HG03457 (cell line): ENCODE measurements at regions not wholly inside any gene's neighbourhood (a gene's known extent, or its start where the extent isn't known, plus 50 kb on each side); places are given as distances from the start of the nearest gene placed in this dataset.
"Not testable (repeated sequence)": the region's sequence is repeated elsewhere in the genome, so short reads cannot be mapped to it uniquely, and the experiment has no call there.

ENCODE experiments used
- ATAC-seq: cut with Tn5 transposase; IDR thresholded peaks from one replicate; pipeline ENCODE4 v1.9.1; 2021; ENCODE audit warnings: moderate number of reproducible peaks; ENCODE audit not compliant: unreplicated experiment

DNA sequence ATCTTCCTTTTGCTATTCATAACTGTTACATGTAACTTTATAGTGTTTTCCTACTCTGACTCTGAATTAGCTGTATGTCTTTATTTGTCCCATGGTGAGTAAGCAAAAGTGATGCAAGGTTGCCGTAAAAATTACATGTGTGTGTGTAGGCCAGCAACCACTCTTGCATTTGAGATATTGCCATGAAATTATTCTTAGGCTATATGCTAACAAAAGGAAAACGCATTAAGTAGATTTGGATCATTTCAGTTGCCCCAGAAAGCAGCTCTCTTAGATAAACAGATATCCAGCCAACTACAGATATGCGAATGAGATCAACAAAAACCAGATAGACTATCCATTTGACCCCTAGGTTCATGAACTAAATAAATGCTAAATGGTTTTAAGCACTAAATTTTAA lies 73.6 kb downstream of the CYLC2 start:
- no peak for ATAC-seq

DNA sequence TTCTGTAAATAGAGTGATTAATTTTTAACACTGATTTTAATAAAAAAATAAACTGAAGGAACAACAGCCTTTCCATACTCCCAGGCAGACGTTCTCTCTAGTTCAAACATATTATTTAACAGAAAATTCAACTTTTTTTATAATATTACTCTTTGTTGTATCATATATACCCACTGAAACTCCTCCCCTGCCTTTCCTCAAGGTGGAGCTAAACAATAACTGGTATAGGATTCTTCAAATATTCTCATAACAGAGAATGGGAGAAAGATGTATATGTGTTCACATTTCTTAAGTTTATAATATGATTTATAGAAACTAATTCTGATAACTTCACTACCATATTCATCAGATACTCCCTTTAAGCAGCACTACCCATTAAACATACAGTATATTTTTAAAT lies 83.4 kb downstream of the CYLC2 start:
- no peak for ATAC-seq

DNA sequence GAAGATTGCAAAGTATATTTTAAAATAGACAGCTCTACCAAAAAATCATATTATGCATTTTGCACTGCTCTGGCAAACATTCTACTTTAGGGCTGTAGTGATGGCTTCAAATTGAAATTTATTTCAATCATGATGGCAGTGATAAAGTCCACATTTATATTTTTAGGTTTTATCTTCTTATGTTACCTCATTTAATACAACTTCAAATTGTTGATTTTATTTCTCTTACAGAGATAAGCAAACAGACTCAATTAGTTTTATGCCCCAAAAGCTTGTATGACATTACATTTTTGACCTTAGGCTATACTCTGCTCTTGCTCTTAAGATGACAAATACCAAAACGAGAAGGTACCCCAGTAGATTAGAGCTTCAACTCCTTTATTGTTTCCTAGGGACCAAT lies 87.4 kb downstream of the CYLC2 start:
- no peak for ATAC-seq

DNA sequence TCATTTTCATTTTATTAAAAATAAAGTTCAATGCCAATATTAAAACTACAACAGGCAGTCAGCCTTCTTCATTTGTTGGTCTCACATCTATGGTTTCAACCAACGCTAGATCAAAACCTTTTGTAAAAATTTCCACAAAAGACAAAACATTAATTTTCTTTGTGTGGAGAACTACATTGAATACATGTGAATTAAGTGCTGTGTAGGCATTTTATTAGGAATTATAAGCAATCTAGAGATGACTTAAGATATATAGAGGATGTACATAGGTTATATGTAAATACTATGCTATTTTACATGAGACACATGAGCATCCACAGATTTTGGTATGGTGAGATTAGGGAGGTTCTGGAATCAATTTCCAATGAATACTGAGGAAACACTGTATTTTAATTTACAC lies 94.2 kb downstream of the CYLC2 start:
- ATAC-seq: no peak

DNA sequence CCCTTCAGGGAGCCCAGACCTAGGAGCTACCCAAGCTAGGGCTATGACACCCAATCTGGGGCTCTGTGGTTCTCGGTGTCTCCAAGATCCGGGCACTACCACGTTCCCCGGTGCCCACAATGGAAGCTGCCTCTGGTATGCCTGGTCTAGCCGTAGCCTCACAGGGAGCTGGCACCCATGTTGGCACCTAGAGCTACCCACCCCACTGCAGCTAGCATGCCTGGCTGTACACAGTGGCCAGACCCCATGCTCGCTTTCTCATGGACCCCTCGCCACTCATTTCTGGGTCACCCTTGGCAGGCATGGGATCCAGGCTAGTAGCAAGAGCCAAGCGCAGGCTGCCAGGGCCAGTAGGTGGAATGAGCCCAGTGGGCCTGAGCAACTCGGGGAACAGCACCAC lies 109.0 kb downstream of the CYLC2 start:
- ATAC-seq: no peak

DNA sequence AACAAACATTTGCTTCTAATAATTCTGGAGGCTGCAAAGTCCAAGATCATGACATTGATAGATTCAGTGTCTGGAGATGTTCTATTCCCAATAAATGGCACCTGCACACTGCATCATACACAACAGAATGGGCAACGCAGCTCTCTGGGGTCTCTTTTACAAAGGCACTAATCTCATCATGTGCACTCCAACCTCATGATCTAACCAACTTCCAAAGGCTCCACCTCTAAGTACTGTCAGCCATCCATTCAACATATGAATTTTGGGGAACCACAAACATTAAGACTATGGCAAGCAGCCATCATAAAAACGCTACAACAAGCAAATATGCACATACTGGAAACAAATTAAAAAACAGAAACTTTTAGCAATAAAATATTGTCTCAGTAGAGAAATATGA lies 121.1 kb downstream of the CYLC2 start:
- no peak for ATAC-seq

DNA sequence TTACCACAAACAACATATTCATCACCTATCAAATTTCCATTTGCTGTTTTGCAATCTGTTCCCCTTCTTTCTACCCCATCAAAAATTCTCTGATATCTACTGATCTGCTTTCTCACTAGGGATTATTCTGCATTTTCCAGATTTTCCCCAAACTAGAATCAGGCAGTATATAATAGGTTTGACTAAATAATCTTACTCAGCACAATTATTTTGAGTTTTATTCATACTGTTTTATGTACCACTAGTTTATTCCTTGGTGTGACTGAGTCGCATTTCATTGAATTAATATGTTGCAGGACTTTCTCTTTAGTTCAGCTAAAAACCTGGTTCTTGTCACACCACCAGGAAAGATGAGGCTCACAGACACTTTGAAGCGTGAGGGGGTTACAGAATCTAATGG lies 131.4 kb downstream of the CYLC2 start:
- no peak for ATAC-seq

DNA sequence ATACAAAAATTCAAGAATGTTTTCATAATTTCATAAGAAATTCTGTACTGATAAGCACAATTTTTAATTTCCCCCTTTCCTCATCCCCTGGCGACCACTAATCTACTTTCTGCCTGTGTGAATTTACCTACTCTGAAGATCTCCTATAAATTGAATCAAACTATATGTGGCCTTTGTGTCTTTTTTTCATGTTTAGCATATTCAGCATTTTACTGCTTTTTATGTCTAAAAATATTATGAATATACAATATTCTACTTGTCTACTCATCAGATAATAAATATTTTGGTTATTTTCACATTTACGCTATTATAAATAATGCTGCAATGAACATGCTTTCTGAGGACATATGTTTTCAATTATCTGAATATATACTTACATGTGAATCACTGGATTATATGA lies 144.8 kb downstream of the CYLC2 start:
- ATAC-seq: no peak

DNA sequence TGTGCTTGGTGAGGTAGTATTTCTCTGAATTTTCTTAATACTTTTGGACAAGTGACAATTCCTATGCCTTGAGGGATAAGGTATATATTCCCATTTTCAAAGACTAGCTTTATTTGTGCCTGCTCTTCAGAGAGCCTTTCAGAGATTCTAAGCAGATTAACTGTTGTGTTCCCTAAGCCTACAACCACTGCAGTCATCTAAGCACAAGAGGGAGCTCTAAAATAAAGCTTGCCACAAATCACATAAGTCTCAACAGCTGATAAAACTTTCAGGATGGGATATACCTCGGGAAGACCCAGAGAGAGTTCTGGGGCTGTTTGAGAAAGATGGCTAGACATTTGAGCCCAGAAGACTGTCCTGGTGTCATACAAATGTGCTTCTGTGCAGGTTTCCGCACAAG lies 157.3 kb downstream of the CYLC2 start:
- no peak for ATAC-seq

DNA sequence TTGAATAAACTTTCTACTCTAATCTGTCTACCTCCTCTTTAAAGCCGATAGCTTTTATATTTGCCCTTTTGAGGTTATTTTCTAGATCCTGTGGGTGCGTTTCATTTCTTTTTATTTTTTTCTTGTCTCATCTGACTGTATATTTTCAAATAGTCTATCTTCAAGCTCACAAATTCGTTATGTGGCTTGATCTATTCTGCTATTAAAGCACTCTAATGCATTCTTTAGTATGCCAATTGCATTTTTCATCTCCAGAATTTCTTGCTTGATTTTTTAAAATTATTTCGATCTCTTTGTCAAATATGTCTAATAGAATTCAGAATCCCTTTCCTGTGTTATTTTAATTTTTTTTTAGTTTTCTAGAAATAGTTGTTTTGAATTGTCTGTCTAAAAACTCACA lies 172.4 kb downstream of the CYLC2 start:
- ATAC-seq: no peak

DNA sequence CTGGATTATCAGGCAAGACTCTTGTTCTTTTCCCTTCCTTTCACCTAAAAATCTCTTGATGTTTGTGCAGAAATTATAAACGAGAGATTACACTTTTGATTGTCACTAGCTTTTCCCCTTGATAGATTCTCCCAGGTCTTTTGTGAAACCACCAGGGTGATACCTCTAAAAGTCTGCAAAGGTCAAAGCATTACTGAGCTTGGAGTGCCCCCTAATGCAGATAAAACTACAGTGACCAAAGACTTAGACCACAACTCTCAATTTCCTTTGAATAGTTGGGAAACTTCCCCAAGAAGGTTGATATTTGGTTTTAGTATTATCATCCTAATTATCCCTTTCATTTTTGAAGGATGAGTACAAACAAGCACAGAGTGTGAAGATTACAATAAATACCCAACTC lies 173.1 kb downstream of the CYLC2 start:
- no peak for ATAC-seq

DNA sequence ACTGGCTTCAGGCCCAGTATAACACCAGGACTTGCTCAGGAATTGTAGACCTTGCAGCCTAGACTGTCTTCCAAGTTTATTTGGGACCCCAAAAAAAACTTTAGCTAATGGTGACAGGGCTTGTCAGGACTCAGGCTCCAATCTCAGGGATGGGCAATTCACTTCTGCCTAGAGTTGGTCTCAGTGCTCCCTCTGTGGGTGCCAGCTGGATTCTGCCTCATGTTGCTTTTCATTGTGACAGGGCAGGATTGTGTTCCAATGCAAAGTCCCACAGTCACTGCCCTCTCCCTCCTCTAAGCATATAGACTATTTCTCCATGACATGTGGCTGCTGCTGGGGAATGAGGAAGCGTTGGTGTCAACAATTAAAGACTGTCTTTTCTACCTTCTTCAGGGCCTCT lies 174.7 kb downstream of the CYLC2 start:
- ATAC-seq: no peak

DNA sequence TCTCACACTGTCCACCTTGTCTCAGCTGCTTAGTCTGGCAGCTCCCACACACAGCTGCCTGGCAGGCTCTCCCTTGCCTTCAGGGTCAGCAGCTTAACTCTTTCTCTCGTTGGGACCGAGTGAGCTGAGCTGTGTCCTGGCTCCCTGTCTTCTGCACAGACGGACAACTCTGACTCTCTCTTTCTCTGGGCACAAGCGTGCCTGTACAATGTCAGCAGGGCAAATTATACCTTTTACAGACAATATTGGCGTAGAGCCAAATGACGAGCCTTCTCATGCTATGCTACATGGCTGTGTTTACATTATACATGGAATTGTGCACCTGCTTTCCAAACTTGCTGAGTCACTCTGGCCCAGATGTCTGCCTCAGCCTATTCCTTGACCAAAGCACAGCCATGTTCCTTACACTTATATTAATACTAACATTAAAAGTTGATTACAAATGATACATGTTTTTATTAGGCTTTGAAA lies 188.6 kb downstream of the CYLC2 start:
- no peak for ATAC-seq

DNA sequence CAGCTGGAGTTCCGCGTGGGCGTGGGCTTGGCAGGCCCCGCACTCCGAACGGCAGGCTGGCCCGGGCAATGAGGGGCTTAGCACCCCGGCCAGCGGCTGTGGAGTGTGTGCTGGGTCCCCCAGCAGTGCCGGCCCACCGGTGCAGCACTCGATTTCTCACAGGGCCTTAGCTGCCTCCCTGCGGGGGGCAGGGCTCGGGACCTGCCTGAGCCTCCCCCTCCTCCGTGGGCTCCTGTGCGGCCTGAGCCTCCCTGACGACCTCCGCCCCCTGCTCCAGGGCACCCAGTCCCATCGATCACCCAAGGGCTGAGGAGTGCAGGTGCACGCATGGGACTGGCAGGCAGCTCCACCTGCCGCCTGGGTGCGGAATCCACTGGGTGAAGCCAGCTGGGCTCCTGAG lies 191.8 kb downstream of the CYLC2 start:
- no peak for ATAC-seq

DNA sequence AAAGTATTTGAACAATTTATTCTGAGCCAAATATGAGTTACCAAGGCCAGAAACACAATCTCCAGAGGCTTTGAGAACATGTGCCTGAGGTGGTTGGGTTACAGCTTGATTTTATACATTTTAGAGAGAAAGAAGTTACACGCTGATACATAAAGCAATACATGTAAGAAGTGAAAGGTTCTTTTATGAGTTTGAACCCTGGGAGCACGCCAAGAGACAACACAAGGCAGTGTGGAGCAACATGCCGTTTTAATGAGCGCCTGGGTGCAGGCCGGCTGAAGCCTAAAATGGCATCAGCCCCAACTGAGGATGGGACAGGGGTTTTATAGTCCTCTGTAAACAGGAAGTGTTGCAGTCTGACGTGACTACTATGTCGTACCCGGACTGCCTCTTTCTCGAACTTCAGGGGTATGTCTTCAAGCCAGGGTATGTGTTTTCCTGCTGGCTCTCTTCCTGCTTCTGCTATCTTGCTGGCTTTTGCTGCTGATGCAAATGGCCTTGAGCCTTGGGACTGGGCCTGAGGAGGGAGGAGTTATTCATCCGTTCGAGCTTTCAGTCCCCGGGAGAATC lies 193.7 kb downstream of the CYLC2 start:
- ATAC-seq: no peak

DNA sequence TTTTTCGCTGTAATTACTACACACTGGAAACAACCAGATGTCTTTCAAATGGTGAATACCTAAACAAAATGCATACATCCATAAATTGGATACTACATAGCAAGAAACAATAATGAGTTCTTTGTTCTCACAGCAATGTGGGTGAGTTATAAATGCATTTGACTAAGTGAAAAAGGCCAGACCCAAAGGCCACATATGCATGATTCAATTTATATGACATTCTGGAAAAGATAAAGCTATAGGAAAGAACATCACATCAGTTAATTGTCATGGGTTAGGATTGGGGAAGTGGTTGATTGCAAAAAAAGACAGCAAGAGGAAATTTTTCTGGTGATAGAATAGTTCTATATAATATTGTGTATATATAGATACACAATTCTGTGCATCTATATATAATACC lies 198.9 kb downstream of the CYLC2 start:
- ATAC-seq: no peak

DNA sequence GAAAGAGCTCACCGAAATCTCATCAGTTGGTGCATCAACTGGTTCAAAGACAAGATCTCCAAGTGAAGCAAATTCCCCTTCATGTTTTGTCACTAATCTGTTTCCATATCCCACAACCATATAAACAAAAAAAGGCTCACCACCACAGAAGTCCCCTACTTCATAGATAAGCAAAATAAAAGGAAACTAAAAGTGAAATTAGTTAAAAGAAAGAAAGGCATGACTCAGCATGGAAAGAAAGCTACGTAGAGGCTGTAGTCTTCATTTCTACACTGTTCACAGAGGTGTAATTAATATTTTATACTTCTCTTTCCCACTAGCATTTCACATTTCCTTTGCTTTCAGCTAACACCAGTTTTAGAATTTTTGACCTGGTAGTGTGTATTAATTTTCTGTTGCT lies 208.0 kb downstream of the CYLC2 start:
- ATAC-seq: no peak

DNA sequence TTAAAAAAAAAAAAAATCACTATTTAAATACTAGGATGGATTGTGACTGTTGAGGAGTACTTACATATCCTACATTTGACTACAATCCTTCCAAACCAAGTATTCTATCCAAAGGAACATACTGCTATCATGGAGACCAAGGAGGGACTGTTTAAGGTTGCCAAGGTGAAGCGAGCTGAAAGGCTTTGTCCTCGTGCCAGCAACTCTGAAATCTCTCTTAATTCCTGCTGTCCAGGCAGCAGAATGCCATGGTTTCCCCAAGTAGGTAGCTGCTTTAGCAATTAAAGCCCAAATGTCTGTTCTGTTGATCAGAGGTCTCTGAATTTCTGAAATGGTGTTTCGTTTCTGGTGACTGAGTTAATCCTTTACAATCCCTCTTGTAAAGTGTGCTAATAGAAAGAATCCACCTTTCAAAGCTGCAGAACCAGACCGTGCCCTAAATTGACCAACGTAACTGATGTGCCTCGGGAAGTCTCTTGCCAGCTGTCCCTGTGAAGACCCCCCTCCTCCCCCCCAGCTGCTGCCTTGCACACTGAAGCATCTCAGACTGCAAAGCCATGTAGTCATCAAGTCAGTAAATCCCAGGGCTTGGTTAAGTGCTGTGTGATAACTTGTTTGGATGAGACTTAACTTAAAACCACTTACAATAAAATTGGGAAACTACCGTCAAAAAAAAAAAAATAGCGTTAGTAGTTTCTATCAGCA lies 210.9 kb downstream of the CYLC2 start:
- ATAC-seq: not testable (repeated sequence)

DNA sequence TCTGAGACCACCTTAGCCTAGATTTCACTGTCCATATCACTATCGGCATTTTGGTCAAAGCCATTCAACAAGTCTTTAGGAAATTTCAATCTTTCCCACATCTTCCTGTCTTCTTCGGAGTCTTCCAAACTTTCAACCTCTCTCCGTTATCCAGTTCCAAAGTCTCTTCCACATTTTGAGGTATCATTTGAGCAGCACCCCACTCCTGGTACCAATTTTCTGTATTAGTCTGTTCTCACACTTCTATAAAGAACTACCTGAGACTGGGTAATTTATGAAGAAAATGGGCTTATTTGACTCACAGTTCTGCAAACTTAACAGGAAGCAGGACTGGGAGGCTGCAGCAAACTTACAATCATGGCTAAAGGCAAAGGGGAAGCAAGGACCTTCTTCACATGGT lies 215.5 kb downstream of the CYLC2 start:
- ATAC-seq: no peak

DNA sequence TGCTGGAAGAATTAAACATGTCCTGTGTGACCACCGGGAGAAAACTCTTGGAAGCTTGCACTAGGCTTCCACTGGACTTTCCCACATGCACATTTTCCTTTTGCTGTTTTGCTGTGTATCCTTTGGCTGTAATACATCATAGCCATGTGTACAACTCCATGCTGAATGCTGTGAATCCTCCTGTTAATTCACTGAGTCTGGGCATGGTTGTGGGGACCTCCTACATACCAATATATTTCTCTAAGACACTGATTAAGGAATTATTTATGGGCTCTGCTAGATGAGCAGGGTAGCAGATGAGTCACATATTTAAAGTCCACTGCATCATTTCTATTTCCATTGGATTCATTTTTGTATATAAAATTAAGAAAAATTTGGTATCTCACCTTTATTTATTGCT lies 220.1 kb downstream of the CYLC2 start:
- no peak for ATAC-seq

DNA sequence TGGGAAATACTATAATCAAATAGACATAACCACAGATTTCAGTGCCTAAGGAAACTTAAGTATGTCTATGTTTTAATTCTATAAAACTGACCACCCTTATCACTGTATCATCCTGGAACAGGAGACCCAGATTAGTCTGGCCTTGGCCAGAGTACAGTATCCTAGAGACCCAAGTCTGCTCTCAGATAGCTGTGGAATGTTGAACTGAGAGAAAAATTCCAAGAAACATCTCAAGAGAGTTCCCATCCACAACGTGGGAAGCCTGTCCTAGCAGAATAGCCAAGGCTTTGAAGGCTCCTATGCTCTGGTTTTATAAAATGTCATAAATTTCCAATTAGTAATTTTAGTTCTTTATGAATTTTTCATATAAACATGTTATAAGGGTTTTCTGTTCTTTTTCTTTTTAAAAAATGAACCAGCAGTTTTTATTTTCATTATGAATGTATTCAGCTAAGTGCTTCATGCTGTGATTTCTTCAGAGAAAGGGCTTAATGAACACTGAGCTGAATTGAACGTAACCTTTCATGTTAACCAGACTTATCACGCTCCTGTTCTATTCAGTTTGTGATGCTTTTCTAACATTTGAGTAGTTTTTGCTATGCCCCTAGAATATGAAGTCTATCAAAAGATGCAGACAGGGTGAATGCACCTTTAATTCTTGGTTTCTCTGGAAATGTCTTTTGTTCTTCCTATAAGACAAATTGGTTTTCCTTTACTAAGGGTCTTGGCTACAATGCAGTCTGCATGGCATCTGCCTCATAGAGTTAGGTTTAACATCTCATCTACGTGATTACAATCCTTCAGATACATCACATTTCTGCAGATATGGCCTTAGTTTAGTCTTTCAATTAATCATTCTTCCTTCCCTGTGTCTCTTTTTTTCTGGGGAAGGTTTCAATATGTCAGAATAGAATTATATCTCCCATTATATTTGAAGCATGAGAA lies 230.8 kb downstream of the CYLC2 start:
- ATAC-seq: no peak

DNA sequence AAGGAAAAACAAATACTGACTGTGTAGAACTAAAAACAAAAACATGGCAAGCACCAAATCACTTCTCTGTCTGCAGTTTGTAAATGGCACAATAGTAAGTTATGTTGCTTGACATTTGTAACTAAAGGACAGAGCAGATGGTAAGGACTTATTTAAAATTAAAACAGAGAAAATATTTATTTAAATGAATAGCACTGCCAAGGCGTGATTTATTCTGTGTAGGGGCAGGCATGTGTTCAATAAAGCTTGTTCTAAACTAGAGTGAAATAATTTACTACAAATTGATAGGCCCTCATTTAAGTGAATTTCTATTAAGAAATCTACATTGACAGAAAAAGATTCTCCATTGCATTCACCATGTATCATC lies 231.5 kb downstream of the CYLC2 start:
- no peak for ATAC-seq
